SK-N-SH treated with all-trans-retinoic acid at 6 μM for 48 hours (cell line): ENCODE measurements at regions not wholly inside any gene's neighbourhood (a gene's known extent, or its start where the extent isn't known, plus 50 kb on each side); places are given as distances from the start of the nearest gene placed in this dataset.

Experiments
- ATAC-seq: fragments of 200-7000 bp; cut with Tn5 transposase; 3 replicates; pipeline ENCODE4 v1.9.1; 2020; ENCODE audit warnings: mild to moderate bottlenecking, moderate library complexity
- ARNTL ChIP-seq: fragments of 450-650 bp; formaldehyde crosslinking; IDR thresholded peaks from 2 replicates; pipeline ENCODE4 v1.5.0; 2020; ENCODE audit warnings: low read depth, mild to moderate bottlenecking, moderate library complexity, borderline replicate concordance
- BACH2 ChIP-seq: fragments of 250-450 bp; sonication (Bioruptor Pico); IDR thresholded peaks from 2 replicates; pipeline ENCODE4 v1.9.0; 2021; ENCODE audit warnings: mild to moderate bottlenecking, borderline replicate concordance
- CREB5 ChIP-seq: fragments of 250-450 bp; sonication (Bioruptor Pico); IDR thresholded peaks from 2 replicates; pipeline ENCODE4 v1.5.1; 2020; ENCODE audit warnings: low read depth, mild to moderate bottlenecking, moderate library complexity
- CSDC2 ChIP-seq: fragments of 250-450 bp; sonication (Bioruptor Pico); IDR thresholded peaks from 2 replicates; pipeline ENCODE4 v1.5.0; 2020; ENCODE audit warnings: mild to moderate bottlenecking, moderate library complexity
- CSRNP3 ChIP-seq: fragments of 250-450 bp; sonication (Bioruptor Pico); IDR thresholded peaks from 2 replicates; pipeline ENCODE4 v1.5.1; 2021; ENCODE audit warnings: mild to moderate bottlenecking, moderate library complexity
- ESRRG ChIP-seq: fragments of 250-450 bp; sonication (Bioruptor Pico); IDR thresholded peaks from 2 replicates; pipeline ENCODE4 v1.6.1; 2021; ENCODE audit warnings: mild to moderate bottlenecking
- GLIS3 ChIP-seq: fragments of 250-450 bp; sonication (Bioruptor Pico); IDR thresholded peaks from 2 replicates; pipeline ENCODE4 v1.5.0; 2020; ENCODE audit warnings: mild to moderate bottlenecking, moderate library complexity
- ISL1 ChIP-seq: fragments of 250-450 bp; sonication (Bioruptor Pico); IDR thresholded peaks from 2 replicates; pipeline ENCODE4 v2.1.2; 2022; ENCODE audit warnings: mild to moderate bottlenecking, moderate library complexity
- OSR1 ChIP-seq: fragments of 250-450 bp; sonication (Bioruptor Pico); IDR thresholded peaks from 2 replicates; pipeline ENCODE4 v1.8.0; 2022; ENCODE audit warnings: moderate library complexity, mild to moderate bottlenecking, inconsistent platforms
- PPARA ChIP-seq: fragments of 250-450 bp; sonication (Bioruptor Pico); IDR thresholded peaks from 2 replicates; pipeline ENCODE4 v1.5.0; 2020; ENCODE audit warnings: mild to moderate bottlenecking, borderline replicate concordance
- SNAI2 ChIP-seq: fragments of 250-450 bp; sonication (Bioruptor Pico); IDR thresholded peaks from 2 replicates; pipeline ENCODE4 v1.5.0; 2020; ENCODE audit warnings: mild to moderate bottlenecking, moderate library complexity
- TCF4 ChIP-seq: fragments of 250-450 bp; sonication (Bioruptor Pico); IDR thresholded peaks from 2 replicates; pipeline ENCODE4 v1.8.0; 2021; ENCODE audit warnings: mild to moderate bottlenecking, moderate library complexity, borderline replicate concordance
- TOX ChIP-seq: fragments of 250-450 bp; sonication (Bioruptor Pico); IDR thresholded peaks from 2 replicates; pipeline ENCODE4 v1.8.0; 2021; ENCODE audit warnings: mild to moderate bottlenecking, moderate library complexity, borderline replicate concordance
- TSHZ2 ChIP-seq: fragments of 250-450 bp; sonication (Bioruptor Pico); IDR thresholded peaks from 2 replicates; pipeline ENCODE4 v1.5.0; 2020; ENCODE audit warnings: mild to moderate bottlenecking, moderate library complexity
- ZC3H10 ChIP-seq: fragments of 250-450 bp; sonication (Bioruptor Pico); IDR thresholded peaks from 2 replicates; pipeline ENCODE4 v1.5.1; 2021; ENCODE audit warnings: mild to moderate bottlenecking, moderate library complexity
- ZFP3 ChIP-seq: fragments of 250-450 bp; sonication (Bioruptor Pico); IDR thresholded peaks from 2 replicates; pipeline ENCODE4 v1.5.0; 2020; ENCODE audit warnings: mild to moderate bottlenecking, moderate library complexity
- ZFP30 ChIP-seq: fragments of 450-650 bp; formaldehyde crosslinking; IDR thresholded peaks from 2 replicates; pipeline ENCODE4 v1.5.0; 2022; ENCODE audit warnings: mild to moderate bottlenecking, moderate library complexity
- ZNF565 ChIP-seq: fragments of 450-650 bp; formaldehyde crosslinking; conservative IDR thresholded peaks from 2 replicates; pipeline ENCODE4 v1.5.0; 2020; ENCODE audit warnings: low read depth, mild to moderate bottlenecking, moderate library complexity
- ZNF70 ChIP-seq: fragments of 450-650 bp; formaldehyde crosslinking; IDR thresholded peaks from 2 replicates; pipeline ENCODE4 v1.5.0; 2020; ENCODE audit warnings: mild to moderate bottlenecking, moderate library complexity
- ZNF8 ChIP-seq: fragments of 450-650 bp; formaldehyde crosslinking; IDR thresholded peaks from 2 replicates; pipeline ENCODE4 v1.5.0; 2020; ENCODE audit warnings: mild to moderate bottlenecking, moderate library complexity

DNA sequence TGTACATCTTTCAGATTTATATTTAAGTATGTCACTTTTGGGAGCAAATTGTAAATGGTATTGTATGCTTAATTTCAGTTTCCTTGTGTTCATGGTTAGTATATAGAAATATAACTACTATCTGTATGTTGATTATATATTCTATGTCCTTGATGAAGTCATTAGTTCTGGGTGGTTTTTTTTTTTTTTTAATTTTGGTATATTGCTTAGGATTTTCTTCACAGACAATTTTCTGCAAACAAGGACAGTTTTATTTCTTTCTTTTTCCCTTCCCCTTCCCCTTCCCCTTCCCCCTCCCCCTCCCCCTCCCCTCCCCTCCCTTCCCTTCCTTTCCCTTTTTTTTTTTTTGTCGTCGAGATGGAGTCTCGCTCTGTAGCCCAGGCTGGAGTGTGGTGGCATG is 430.0 kb downstream of the TYW1 start (continued):
- TF ChIP-seq TSHZ2 (no peak), TOX (CRISPR knock-in tag) (no peak), CSRNP3 (CRISPR knock-in tag) (no peak)

DNA sequence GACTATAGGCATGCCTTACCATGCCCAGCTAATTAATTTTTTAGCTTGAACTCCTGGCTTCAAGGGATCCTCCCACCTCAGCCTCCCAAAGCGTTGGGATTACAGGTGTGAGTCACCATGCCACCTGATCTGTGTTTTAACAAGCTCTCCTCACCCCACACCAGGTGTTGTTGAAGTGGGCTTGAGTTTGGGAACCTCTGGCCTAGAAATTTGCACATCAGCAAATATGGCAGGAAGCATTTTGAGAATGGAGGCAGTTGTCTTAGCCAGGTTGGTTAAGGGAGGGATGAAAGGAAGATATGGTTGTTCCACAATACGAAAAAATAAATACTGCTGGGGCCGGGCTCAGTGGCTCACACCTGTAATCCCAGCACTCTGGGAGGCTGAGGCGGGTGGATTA is 433.1 kb downstream of the TYW1 start:
- TF ChIP-seq ARNTL (CRISPR knock-in tag), result no peak
- TF ChIP-seq BACH2 (CRISPR knock-in tag), result no peak
- TF ChIP-seq TOX (CRISPR knock-in tag), result no peak
- no peak for TF ChIP-seq ISL1 (CRISPR knock-in tag)
- no peak for TF ChIP-seq ZNF565
- no peak for TF ChIP-seq ESRRG (CRISPR knock-in tag)
- TF ChIP-seq TSHZ2, result no peak
- TF ChIP-seq OSR1, result no peak
- TF ChIP-seq ZFP3 (CRISPR knock-in tag), result no peak
- TF ChIP-seq ZFP30 (CRISPR knock-in tag), result no peak
- TF ChIP-seq TCF4 (CRISPR knock-in tag), result no peak
- TF ChIP-seq PPARA (CRISPR knock-in tag), result no peak
- TF ChIP-seq GLIS3 (CRISPR knock-in tag), result no peak
- no peak for TF ChIP-seq CREB5
- no peak for TF ChIP-seq ZNF8 (CRISPR knock-in tag)
- no peak for TF ChIP-seq ZNF70 (CRISPR knock-in tag)
- no peak for TF ChIP-seq ZC3H10
- TF ChIP-seq, all 23 proteins: peak for 0
- no peak for ATAC-seq

DNA sequence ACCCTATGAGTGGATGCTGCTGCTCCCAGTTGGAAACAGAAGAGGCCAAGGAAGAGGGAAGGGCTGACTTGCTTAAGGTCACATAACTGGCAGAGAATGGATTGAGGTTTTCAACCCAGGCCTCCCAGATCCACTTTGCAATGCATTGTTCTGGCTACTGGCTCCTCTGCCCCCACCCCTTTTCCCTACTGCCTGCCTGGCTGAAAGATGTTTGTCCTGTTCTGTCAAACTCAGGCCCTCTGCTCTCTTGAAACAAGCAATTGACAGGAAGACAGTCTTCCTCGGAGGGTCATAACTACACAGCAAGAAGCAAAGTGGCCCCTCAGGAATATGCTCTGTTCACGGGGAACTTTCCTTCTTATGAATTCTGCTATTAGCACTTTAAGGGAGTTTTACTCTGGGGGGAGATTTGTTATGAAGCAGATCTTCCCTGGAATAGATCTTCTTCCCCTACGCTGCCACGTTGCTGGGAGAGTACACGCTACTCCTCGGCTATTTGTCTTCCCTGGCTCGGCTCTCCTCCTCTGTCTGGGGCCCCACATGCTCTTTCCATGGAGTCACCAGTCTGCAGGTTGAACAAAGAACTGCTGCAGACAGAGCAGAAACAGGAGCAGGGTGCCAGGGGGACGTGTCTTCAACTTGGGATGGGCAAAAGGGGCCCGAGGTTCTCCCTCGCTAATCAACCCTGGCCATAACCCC is 436.1 kb downstream of the TYW1 start:
- no peak for ATAC-seq
- TF ChIP-seq GLIS3 (CRISPR knock-in tag) (no peak), TSHZ2 (no peak), CSDC2 (no peak), ZFP3 (CRISPR knock-in tag) (no peak), ZC3H10 (no peak), ZFP30 (CRISPR knock-in tag) (no peak), ZNF8 (CRISPR knock-in tag) (no peak), PPARA (CRISPR knock-in tag) (no peak), CREB5 (no peak), CSRNP3 (CRISPR knock-in tag) (no peak), ESRRG (CRISPR knock-in tag) (no peak), TCF4 (CRISPR knock-in tag) (no peak), SNAI2 (CRISPR knock-in tag) (no peak), BACH2 (CRISPR knock-in tag) (no peak), ISL1 (CRISPR knock-in tag) (no peak)
